AG04450 (cell line): ENCODE measurements at regions not wholly inside any gene's neighbourhood (a gene's known extent, or its start where the extent isn't known, plus 50 kb on each side); places are given as distances from the start of the nearest gene placed in this dataset.
A peak's percentile ranks its signal among the peaks of the same experiment; 100 is the strongest.
"Not testable (repeated sequence)": the region's sequence is repeated elsewhere in the genome, so short reads cannot be mapped to it uniquely, and the experiment has no call there.

Source experiments
- CTCF ChIA-PET: fragments of 300-600, 350-600 bp; formaldehyde crosslinking; extraction: SDS; loops from one replicate; lab custom pipeline; 2022; ENCODE audit warnings: antibody characterized with exemption, inconsistent platforms; lab: Charles Lee
- POLR2A ChIA-PET: fragments of 350-600 bp; formaldehyde crosslinking; extraction: SDS; loops from one replicate; lab custom pipeline; 2021; ENCODE audit warnings: antibody characterized with exemption, inconsistent platforms; lab: Yijun Ruan, JAX
- DNase-seq: peaks from one replicate; pipeline ENCODE4 v3.0.0-alpha.2; 2011; ENCODE audit warnings: low read depth, low spot score
- H3K27ac ChIP-seq: one replicate; pipeline ENCODE4 v1.5.1; 2012; ENCODE audit warnings: low read depth, low read length, control low read depth
- H3K27me3 ChIP-seq: one replicate; pipeline ENCODE4 v1.6.0; 2012; ENCODE audit warnings: low read length; ENCODE audit not compliant: control insufficient read depth, insufficient read depth
- H3K4me3 ChIP-seq: 2 replicates; pipeline ENCODE4 v1.5.1; 2011; ENCODE audit warnings: mild to moderate bottlenecking, low read depth, low read length, control low read depth
- H3K9me3 ChIP-seq: 2 replicates; pipeline ENCODE4 v1.5.1; 2012; ENCODE audit warnings: low read length; ENCODE audit not compliant: control insufficient read depth, insufficient read depth
- CTCF ChIP-seq: IDR thresholded peaks from 2 replicates; pipeline ENCODE4 v1.5.1; 2011; ENCODE audit warnings: low read depth, low read length, control low read depth, inconsistent platforms

GRCh38 chr1:65572701-65573421 lies 152.4 kb downstream of the LEPR start:
- H3K4me3 ChIP-seq: no peak overlapping the region
- POLR2A ChIA-PET: no interaction called here
- no peak for DNase-seq
- TF ChIP-seq CTCF: no peak
- no peaks in the 10 kb centered on the region for H3K27me3 ChIP-seq
- no peak overlapping the region for H3K27ac ChIP-seq
- no peaks in the 10 kb centered on the region for H3K9me3 ChIP-seq
- CTCF ChIA-PET: no interaction called here

DNA sequence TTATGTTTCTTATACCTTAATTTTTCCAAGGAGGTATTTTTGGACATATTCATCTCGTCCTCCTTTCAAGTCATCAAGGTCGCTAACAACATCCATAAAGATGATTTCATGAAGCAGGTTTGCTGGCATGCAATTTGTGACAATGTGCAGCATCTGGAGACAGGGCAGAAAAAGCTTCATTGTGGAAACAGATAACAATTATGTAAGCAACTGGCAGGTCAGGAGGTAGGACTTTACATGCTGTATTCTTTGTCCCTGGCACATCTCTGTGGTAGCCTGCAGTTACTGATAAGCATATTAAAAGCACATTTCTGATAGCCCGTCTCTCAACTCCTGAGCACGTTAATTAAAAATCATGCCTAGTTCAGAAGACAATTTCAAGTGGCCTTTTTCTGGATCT lies 156.8 kb downstream of the LEPR start:
- no peaks in the 10 kb centered on the region for H3K9me3 ChIP-seq
- no peaks in the 10 kb centered on the region for H3K27me3 ChIP-seq
- DNase-seq: no peak
- no peak overlapping the region for H3K27ac ChIP-seq
- ChIA-PET CTCF (interaction anchor here (0.6 kb wide), 1 partner anchor 410 kb away, joined by 7 read pairs; no protein-coding TSS in a partner anchor), POLR2A (no interaction called here)
- H3K4me3 ChIP-seq: no peak overlapping the region
- TF ChIP-seq CTCF: no peak

GRCh38 chr1:65577982-65578381 lies 157.5 kb downstream of the LEPR start:
- H3K27me3 ChIP-seq, POLR2A ChIA-PET, H3K27ac ChIP-seq, H3K9me3 ChIP-seq, CTCF ChIA-PET, DNase-seq, H3K4me3 ChIP-seq: not testable (repeated sequence)

GRCh38 chr1:65581119-65581518 lies 160.7 kb downstream of the LEPR start:
- H3K9me3 ChIP-seq: no peaks in the 10 kb centered on the region
- POLR2A ChIA-PET: no interaction called here

DNA sequence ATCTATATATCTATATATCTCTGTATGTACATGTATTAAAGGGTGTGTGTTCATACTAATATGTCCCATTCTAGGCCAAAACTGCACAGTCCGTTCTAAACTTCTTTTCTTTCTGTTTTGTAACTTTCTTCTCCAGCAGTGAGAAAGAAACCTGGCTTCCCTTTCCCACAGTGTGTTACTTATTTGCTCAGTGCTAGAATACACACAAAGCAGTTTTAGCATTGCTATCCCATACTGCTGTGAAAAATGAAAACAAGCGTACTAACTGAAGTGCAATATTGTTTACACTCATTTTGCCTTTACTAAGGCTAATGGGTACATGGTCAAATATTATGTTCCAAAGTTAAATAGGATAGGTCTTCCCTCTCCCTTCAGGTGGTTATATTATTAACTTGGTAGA lies 163.9 kb downstream of the LEPR start:
- ChIA-PET POLR2A (no interaction called here), CTCF (no interaction called here)
- H3K27ac ChIP-seq: no peak overlapping the region
- no peak for TF ChIP-seq CTCF
- no peaks in the 10 kb centered on the region for H3K27me3 ChIP-seq
- H3K9me3 ChIP-seq: no peaks in the 10 kb centered on the region
- no peak overlapping the region for H3K4me3 ChIP-seq
- DNase-seq: no peak

More at GRCh38 chr1:65581119-65581518, 160.7 kb downstream of the LEPR start:
- 0 out of 2 replicates have a peak, but pooled peaks have one; percentile 16 for TF ChIP-seq CTCF
- CTCF ChIA-PET: no interaction called here
- H3K27ac ChIP-seq: no peak overlapping the region
- DNase-seq: no peak
- H3K27me3 ChIP-seq: no peaks in the 10 kb centered on the region
- H3K4me3 ChIP-seq: no peak overlapping the region
